Effector memory CD4-positive, alpha-beta T cell (primary cell): ENCODE measurements at regions not wholly inside any gene's neighbourhood (a gene's known extent, or its start where the extent isn't known, plus 50 kb on each side); places are given as distances from the start of the nearest gene placed in this dataset.
"Not testable (repeated sequence)": the region's sequence is repeated elsewhere in the genome, so short reads cannot be mapped to it uniquely, and the experiment has no call there.

Experiments used
- DNase-seq, 3 donors: peaks; one replicate each; pipeline ENCODE4 v3.0.0-alpha.2; 2020
- H3K27ac ChIP-seq: 2 replicates; pipeline ENCODE4 v1.7.0; 2013; ENCODE audit warnings: mild to moderate bottlenecking, low read length, moderate library complexity; ENCODE audit not compliant: insufficient read depth, poor library complexity, severe bottlenecking
- H3K27me3 ChIP-seq: replicated peaks from 2 replicates; pipeline ENCODE4 v1.7.0; 2013; ENCODE audit warnings: mild to moderate bottlenecking, low read length; ENCODE audit not compliant: insufficient read depth, control insufficient read depth, poor library complexity, severe bottlenecking
- H3K36me3 ChIP-seq: 2 replicates; pipeline ENCODE4 v1.7.0; 2013; ENCODE audit warnings: mild to moderate bottlenecking, low read length, moderate library complexity; ENCODE audit not compliant: control insufficient read depth, insufficient read depth
- H3K4me1 ChIP-seq: 2 replicates; pipeline ENCODE4 v1.7.0; 2013; ENCODE audit warnings: low read length, mild to moderate bottlenecking; ENCODE audit not compliant: control insufficient read depth, insufficient read depth, poor library complexity, severe bottlenecking
- H3K4me3 ChIP-seq: 2 replicates; pipeline ENCODE4 v1.7.0; 2013; ENCODE audit warnings: low read length, low read depth, mild to moderate bottlenecking; ENCODE audit not compliant: insufficient read depth, poor library complexity, severe bottlenecking
- H3K9me3 ChIP-seq: 2 replicates; pipeline ENCODE4 v1.7.0; 2013; ENCODE audit warnings: mild to moderate bottlenecking, low read length, moderate library complexity; ENCODE audit not compliant: control insufficient read depth

- H3K27me3 ChIP-seq, H3K4me3 ChIP-seq, DNase-seq, H3K27ac ChIP-seq, H3K4me1 ChIP-seq, H3K36me3 ChIP-seq: not testable (repeated sequence)
- H3K9me3 ChIP-seq: peaks cover 45% of the 10 kb centered on the region
Observed at GRCh38 chr21:7938223-7938622, 2583.2 kb upstream of the TPTE start.

GRCh38 chr21:7941432-7941831 is 2580.0 kb upstream of the TPTE start:
- H3K9me3 ChIP-seq: peaks cover 54% of the 10 kb centered on the region
- not testable (repeated sequence) for H3K36me3 ChIP-seq, DNase-seq

DNA sequence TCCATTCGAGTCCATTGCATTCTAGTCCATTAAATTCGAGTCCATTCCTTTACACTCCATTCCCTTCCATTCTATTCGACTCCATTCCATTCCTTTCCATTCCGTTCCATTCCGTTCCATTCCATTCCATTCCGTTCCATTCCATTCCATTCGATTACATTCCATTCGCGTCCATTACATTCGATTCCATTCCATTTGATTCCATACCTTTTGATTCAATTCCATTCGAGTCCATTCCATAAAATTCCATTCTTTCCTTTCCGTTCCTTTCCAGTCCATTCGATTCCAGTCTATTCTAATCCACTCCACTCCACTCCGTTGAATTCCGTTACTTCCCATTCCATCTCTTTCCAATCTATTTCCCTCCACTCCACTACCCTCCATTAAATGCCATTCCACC is 2579.2 kb upstream of the TPTE start:
- H3K4me3 ChIP-seq, H3K27ac ChIP-seq, H3K27me3 ChIP-seq, H3K36me3 ChIP-seq, H3K4me1 ChIP-seq, DNase-seq: not testable (repeated sequence)
- H3K9me3 ChIP-seq: peaks cover 59% of the 10 kb centered on the region

More at GRCh38 chr21:7941432-7941831, 2580.0 kb upstream of the TPTE start:
- not testable (repeated sequence) for H3K27ac ChIP-seq, H3K27me3 ChIP-seq, H3K4me1 ChIP-seq, H3K4me3 ChIP-seq

GRCh38 chr21:7943534-7943933 is 2577.8 kb upstream of the TPTE start:
- H3K4me1 ChIP-seq, DNase-seq, H3K27ac ChIP-seq, H3K36me3 ChIP-seq, H3K27me3 ChIP-seq, H3K4me3 ChIP-seq: not testable (repeated sequence)
- H3K9me3 ChIP-seq: peaks cover 64% of the 10 kb centered on the region

DNA sequence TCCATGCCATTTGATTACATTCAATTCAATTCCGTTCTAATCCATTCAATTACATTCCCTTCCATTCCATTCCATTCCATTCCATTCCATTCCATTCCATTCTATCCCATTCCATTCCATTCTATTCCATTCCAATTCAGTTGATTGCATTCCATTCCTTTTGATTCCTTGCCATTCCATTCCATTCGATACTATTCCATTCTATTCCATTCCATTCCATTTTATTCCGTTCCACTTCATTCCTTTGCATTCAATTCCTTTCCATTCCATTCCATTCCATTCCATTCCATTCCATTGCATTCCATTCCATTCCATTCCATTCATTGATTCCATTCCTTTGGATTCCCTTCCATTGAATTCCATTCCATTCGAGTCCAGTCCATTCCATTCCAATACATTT is 2574.0 kb upstream of the TPTE start:
- Histone ChIP-seq H3K9me3 (peaks cover 79% of the 10 kb centered on the region), H3K4me3 (no peak overlapping the region)

DNA sequence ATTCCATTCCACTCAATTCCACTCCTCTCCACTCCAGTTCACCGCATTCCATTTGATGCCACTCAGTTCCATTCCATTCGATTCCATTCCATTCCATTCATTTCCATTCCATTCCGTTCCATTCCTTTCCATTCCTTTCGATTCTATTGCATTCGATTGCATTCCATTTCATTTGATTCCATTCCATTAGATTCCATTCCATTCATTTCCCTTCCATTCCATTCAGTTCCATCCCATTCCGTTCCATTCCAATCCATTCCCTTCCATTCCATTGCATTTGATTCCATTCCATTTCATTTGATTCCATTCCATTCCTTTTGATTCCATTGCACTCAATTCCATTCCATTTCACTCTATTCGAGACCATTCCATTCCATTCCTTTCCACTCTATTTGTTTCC is 2572.7 kb upstream of the TPTE start:
- not testable (repeated sequence) for DNase-seq, H3K27me3 ChIP-seq, H3K36me3 ChIP-seq, H3K4me1 ChIP-seq, H3K27ac ChIP-seq, H3K4me3 ChIP-seq
- peaks cover 82% of the 10 kb centered on the region for H3K9me3 ChIP-seq

More for the DNA sequence above, 2574.0 kb upstream of the TPTE start:
- Histone ChIP-seq H3K27ac (no peak overlapping the region), H3K36me3 (no peaks in the 10 kb centered on the region), H3K4me1 (no peaks in the 10 kb centered on the region), H3K27me3 (no peaks in the 10 kb centered on the region)
- DNase-seq: no peak

DNA sequence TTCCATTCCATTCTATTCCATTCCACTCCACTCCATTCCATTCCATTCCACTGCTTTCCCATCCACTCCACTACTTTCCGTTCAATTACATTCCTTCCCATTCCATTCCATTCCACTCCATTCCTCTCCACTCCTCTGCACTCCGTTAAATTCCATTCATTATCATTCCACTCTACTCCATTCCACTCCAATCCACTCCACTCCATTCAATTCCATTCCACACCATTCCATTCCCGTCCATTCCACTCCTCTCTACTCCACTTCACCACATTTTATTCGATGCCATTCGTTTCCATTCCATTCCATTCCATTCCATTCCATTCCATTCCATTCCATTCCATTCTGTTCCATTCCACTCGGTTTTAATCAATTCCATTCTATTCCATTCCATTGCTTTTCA is 2571.5 kb upstream of the TPTE start:
- H3K9me3 ChIP-seq: peaks cover 76% of the 10 kb centered on the region
- not testable (repeated sequence) for H3K27ac ChIP-seq, H3K27me3 ChIP-seq, DNase-seq, H3K4me1 ChIP-seq, H3K4me3 ChIP-seq, H3K36me3 ChIP-seq

DNA sequence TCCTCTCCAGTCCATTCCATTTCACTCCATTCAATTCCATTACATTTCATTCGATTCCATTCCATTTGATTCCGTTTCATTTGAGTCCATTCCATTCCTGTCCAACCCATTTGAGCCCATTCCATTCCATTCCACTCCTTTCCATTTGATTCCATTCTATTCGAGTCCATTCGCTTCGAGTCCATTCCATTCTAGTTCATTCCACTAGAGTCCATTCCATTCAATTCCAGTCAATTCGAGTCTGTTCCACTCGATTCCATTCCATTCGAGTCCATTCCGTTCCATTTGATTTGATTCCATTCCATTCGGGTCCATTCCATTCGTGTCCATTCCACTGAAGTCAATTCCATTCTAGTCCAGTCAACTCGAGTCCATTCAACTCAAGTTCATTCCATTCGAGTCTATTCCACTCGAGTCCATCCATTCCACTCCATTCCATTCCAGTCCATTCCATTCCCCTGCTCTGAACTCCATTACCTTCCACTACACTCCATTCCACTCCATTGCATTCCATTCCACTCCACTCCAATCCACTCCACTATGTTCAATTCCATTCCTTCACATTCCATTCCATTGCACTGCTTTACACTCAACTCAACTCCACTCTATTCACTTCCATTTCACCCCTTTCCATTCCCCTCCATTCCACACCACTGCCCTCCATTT is 2569.4 kb upstream of the TPTE start:
- no peaks in the 10 kb centered on the region for H3K27me3 ChIP-seq
- H3K9me3 ChIP-seq: peaks cover 78% of the 10 kb centered on the region

GRCh38 chr21:7952648-7953047 is 2568.7 kb upstream of the TPTE start:
- Histone ChIP-seq H3K36me3 (no peaks in the 10 kb centered on the region), H3K9me3 (peaks cover 81% of the 10 kb centered on the region), H3K4me3 (no peak overlapping the region), H3K4me1 (no peaks in the 10 kb centered on the region), H3K27me3 (no peaks in the 10 kb centered on the region), H3K27ac (no peak overlapping the region)
- no peak for DNase-seq

More for the DNA sequence above, 2569.4 kb upstream of the TPTE start:
- Histone ChIP-seq H3K4me1 (no peaks in the 10 kb centered on the region), H3K36me3 (no peaks in the 10 kb centered on the region), H3K4me3 (no peak overlapping the region), H3K27ac (no peak overlapping the region)
- no peak for DNase-seq

GRCh38 chr21:7953058-7953457 is 2568.3 kb upstream of the TPTE start:
- Histone ChIP-seq H3K27ac (no peak overlapping the region), H3K4me1 (no peaks in the 10 kb centered on the region), H3K36me3 (no peaks in the 10 kb centered on the region), H3K9me3 (peaks cover 81% of the 10 kb centered on the region), H3K27me3 (no peaks in the 10 kb centered on the region), H3K4me3 (no peak overlapping the region)
- DNase-seq: no peak
